Mesenchymal stem cell (in vitro differentiated cells and primary cell): ENCODE measurements at regions not wholly inside any gene's neighbourhood (a gene's known extent, or its start where the extent isn't known, plus 50 kb on each side); places are given as distances from the start of the nearest gene placed in this dataset.
A peak's percentile ranks its signal among the peaks of the same experiment; 100 is the strongest.

Experiments
- DNase-seq: peaks from one replicate; pipeline ENCODE4 v3.0.0-alpha.2; 2013
- H2AFZ ChIP-seq: one replicate; pipeline ENCODE4 v1.6.1; 2013; ENCODE audit warnings: low read depth, mild to moderate bottlenecking, control low read depth, inconsistent platforms, low read length, moderate library complexity
- H2AK5ac ChIP-seq: 2 replicates; pipeline ENCODE4 v1.6.1; 2013; ENCODE audit warnings: low read length, moderate library complexity, mild to moderate bottlenecking, inconsistent platforms; ENCODE audit not compliant: severe bottlenecking
- H2BK120ac ChIP-seq: one replicate; pipeline ENCODE4 v1.6.1; 2013; ENCODE audit warnings: low read depth, mild to moderate bottlenecking, inconsistent platforms, low read length, moderate library complexity
- H2BK12ac ChIP-seq, 2 experiments: one replicate each; pipeline ENCODE4 v1.6.1; 2013; ENCODE audit warnings: inconsistent platforms in 2 of 2, low read length in 2 of 2, mild to moderate bottlenecking in 2 of 2, moderate library complexity in 2 of 2, control low read depth in 1 of 2
- H2BK15ac ChIP-seq: one replicate; pipeline ENCODE4 v1.6.1; 2013; ENCODE audit warnings: mild to moderate bottlenecking, low read depth, inconsistent platforms; ENCODE audit not compliant: poor library complexity, severe bottlenecking
- H2BK5ac ChIP-seq: 2 replicates; pipeline ENCODE4 v1.6.1; 2013; ENCODE audit warnings: low read depth, mild to moderate bottlenecking, low read length, control low read depth, inconsistent platforms; ENCODE audit not compliant: poor library complexity, severe bottlenecking
- H3K14ac ChIP-seq, 2 experiments: one replicate each; pipeline ENCODE4 v1.6.1; 2013; ENCODE audit warnings: inconsistent platforms in 2 of 2, low read length in 2 of 2, control low read depth in 1 of 2, mild to moderate bottlenecking in 1 of 2, moderate library complexity in 1 of 2
- H3K18ac ChIP-seq, 2 experiments: one replicate each; pipeline ENCODE4 v1.6.1; 2013; ENCODE audit warnings: inconsistent platforms in 2 of 2, low read length in 2 of 2, control low read depth in 1 of 2, low read depth in 1 of 2, mild to moderate bottlenecking in 1 of 2
- H3K23ac ChIP-seq, 2 experiments: one replicate each; pipeline ENCODE4 v1.6.1; 2013; ENCODE audit warnings: inconsistent platforms in 2 of 2, low read length in 2 of 2, mild to moderate bottlenecking in 2 of 2, moderate library complexity in 2 of 2, control low read depth in 1 of 2
- H3K27ac ChIP-seq: 2 replicates; pipeline ENCODE4 v1.5.1; 2013; ENCODE audit warnings: mild to moderate bottlenecking, moderate library complexity, low read length, control low read depth, inconsistent platforms; ENCODE audit not compliant: poor library complexity, severe bottlenecking
- H3K27me3 ChIP-seq, 2 experiments: 2 replicates each; pipeline versions ENCODE4 v1.6.1 to v1.7.0; 2013; ENCODE audit warnings: low read length in 2 of 2, mild to moderate bottlenecking in 2 of 2, moderate library complexity in 2 of 2, control low read depth in 1 of 2, inconsistent platforms in 1 of 2; ENCODE audit not compliant: control insufficient read depth in 1 of 2, insufficient read depth in 1 of 2
- H3K36me3 ChIP-seq, 2 experiments: 2 replicates each; pipeline versions ENCODE4 v1.6.1 to v1.7.0; 2013; ENCODE audit warnings: low read length in 2 of 2, control low read depth in 1 of 2, inconsistent platforms in 1 of 2, low read depth in 1 of 2, mild to moderate bottlenecking in 1 of 2; ENCODE audit not compliant: insufficient read depth in 2 of 2, control insufficient read depth in 1 of 2
- H3K4ac ChIP-seq, 2 experiments: one replicate each; pipeline ENCODE4 v1.6.1; 2013; ENCODE audit warnings: inconsistent platforms in 2 of 2, low read length in 2 of 2, mild to moderate bottlenecking in 2 of 2, moderate library complexity in 2 of 2, control low read depth in 1 of 2, low read depth in 1 of 2
- H3K4me1 ChIP-seq: 2 replicates; pipeline ENCODE4 v1.6.1; 2013; ENCODE audit warnings: low read depth, low read length, control low read depth; ENCODE audit not compliant: control insufficient read depth, insufficient read depth
- H3K4me2 ChIP-seq: 2 replicates; pipeline ENCODE4 v1.6.1; 2013; ENCODE audit warnings: low read length, mild to moderate bottlenecking, inconsistent platforms; ENCODE audit not compliant: poor library complexity, severe bottlenecking
- H3K4me3 ChIP-seq, 2 experiments: 2 replicates each; pipeline versions ENCODE4 v1.5.1 to v1.7.0; 2013; ENCODE audit warnings: low read length in 2 of 2, mild to moderate bottlenecking in 2 of 2, control low read depth in 1 of 2, low read depth in 1 of 2; ENCODE audit not compliant: insufficient read depth in 1 of 2
- H3K79me1 ChIP-seq: replicated peaks from 2 replicates; pipeline ENCODE4 v1.6.1; 2013; ENCODE audit warnings: mild to moderate bottlenecking, control low read depth, low read length, inconsistent platforms; ENCODE audit not compliant: poor library complexity, severe bottlenecking
- H3K9ac ChIP-seq: 2 replicates; pipeline ENCODE4 v1.7.0; 2013; ENCODE audit warnings: mild to moderate bottlenecking, low read length, moderate library complexity
- H3K9me3 ChIP-seq: 2 replicates; pipeline ENCODE4 v1.7.0; 2013; ENCODE audit warnings: mild to moderate bottlenecking, low read length; ENCODE audit not compliant: control insufficient read depth
- H4K8ac ChIP-seq: one replicate; pipeline ENCODE4 v1.6.1; 2013; ENCODE audit warnings: inconsistent platforms, mild to moderate bottlenecking, low read length, moderate library complexity
- H4K91ac ChIP-seq: one replicate; pipeline ENCODE4 v1.6.1; 2013; ENCODE audit warnings: mild to moderate bottlenecking, low read length, inconsistent platforms
- WGBS: methylation state at CpG from one replicate; pipeline ENCODE4 v1.1.7; 2013; ENCODE audit warnings: mixed read lengths; 5-methylcytosine and 5-hydroxymethylcytosine counted together

DNA sequence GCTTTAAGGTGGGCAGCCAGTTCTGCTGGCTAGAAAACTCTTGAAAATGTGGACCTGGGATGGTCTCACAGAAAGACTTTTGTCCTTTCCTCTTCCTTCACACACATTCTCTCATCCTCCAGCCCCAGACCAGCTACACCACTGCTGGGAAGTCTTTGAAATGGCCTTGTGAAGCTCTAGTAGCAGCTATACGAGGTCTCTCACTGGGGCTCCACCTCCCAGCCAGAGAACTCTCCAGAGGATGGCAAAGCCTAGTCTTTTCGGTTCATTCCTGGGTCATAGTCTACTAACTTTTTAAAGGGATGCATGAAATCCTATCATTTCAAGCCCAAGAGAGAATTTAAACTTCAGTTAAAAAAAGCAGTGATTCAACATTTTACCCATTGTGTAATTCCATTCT is 133.9 kb upstream of the ERCC6L2 start:
- Histone ChIP-seq H2BK15ac (no peak overlapping the region), H2BK5ac (no peak overlapping the region), H3K36me3 (no peaks in the 10 kb centered on the region), H2AK5ac (no peak overlapping the region), H2BK120ac (no peak overlapping the region), H3K4me1 (peaks cover 3% of the 10 kb centered on the region), H3K9me3 (no peaks in the 10 kb centered on the region), H3K4me3 (no peak overlapping the region), H3K27ac (no peak overlapping the region), H4K8ac (no peak overlapping the region), H3K14ac (no peak overlapping the region), H3K23ac (no peak overlapping the region), H4K91ac (no peak overlapping the region), H3K79me1 (no peaks in the 10 kb centered on the region), H3K18ac (no peak overlapping the region), H2AFZ (no peak overlapping the region), H3K9ac (no peak overlapping the region), H2BK12ac (no peak overlapping the region), H3K4me2 (no peak overlapping the region), H3K27me3 (peaks cover 3 to 10% of the 10 kb centered on the region in 2 experiments), H3K4ac (no peak overlapping the region)
- no peak for DNase-seq
- WGBS, result 79% methylated on average over 1 of the region's 2 CpGs

DNA sequence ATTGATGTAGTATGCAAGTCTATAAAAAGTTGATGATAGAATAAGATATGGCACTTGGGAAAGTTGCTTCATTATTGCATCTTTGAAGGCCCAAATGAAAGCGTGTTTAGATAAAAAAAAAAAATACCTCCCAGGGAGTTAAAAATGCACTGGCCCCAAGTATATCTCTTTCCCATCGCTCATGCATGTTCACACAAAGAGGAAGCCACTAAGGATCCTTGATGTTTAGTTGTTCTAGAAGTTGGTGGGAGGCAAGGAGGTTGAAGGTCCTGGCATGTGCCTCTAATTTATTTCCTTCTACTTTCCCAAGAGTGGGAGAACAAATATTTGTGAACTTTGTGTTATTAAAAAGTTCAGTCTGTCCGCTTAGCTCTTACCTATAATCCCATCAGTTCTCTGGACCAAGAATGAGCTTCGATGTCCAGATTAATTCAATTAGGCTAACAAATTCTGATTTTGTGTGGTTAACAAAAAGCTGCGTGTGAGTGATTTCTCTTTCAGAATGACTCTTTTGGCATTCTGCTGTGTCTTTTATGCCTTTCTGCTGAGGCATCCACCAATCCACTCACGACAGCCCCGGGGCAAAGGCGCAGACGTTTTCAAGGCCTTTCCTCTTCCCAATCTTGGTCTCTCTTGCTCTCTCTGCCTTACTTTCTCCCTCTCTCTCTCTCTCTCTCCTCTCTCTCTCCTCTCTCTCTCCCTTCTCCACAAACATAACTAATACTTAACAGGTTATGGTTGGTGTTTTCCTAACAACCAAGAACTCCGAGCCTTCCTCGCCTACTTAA is 135.1 kb upstream of the ERCC6L2 start:
- WGBS, result 94% methylated on average over 10 of the region's 11 CpGs
- no peak overlapping the region for H2BK12ac ChIP-seq

DNA sequence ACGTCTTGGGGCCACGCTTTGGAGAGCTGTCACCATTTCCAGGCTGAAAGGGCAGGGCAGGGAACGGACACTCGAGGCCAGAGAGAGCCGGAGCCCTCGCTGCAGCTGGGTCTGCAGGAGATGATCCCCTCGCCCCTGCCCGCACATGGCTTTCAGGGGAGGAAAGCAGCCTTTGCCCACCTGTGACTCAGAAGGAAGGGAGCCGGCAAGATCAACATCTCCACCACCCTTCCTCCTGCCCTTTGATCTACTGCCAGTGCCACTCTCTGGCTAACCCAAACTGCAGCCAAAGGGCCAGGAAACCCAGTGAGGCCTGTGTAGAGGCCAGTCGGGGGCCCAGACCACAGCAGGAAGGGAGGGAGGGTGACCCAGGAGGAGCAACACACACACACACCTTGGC is 137.1 kb upstream of the ERCC6L2 start:
- DNase-seq, result no peak

More for the DNA sequence above, 135.1 kb upstream of the ERCC6L2 start:
- Histone ChIP-seq H3K9ac (no peak overlapping the region), H3K79me1 (no peaks in the 10 kb centered on the region), H3K36me3 (no peaks in the 10 kb centered on the region), H3K27ac (no peak overlapping the region), H3K4me3 (no peak overlapping the region), H3K4me1 (peaks cover 3% of the 10 kb centered on the region), H3K9me3 (no peaks in the 10 kb centered on the region), H3K23ac (no peak overlapping the region), H3K18ac (no peak overlapping the region), H2BK15ac (no peak overlapping the region), H4K91ac (no peak overlapping the region), H2AK5ac (no peak overlapping the region), H2BK120ac (no peak overlapping the region), H3K4ac (no peak overlapping the region), H3K14ac (no peak overlapping the region), H2AFZ (no peak overlapping the region), H2BK5ac (no peak overlapping the region), H3K4me2 (no peak overlapping the region), H4K8ac (no peak overlapping the region), H3K27me3 (peaks cover 4 to 14% of the 10 kb centered on the region in 2 experiments)
- no peak for DNase-seq

DNA sequence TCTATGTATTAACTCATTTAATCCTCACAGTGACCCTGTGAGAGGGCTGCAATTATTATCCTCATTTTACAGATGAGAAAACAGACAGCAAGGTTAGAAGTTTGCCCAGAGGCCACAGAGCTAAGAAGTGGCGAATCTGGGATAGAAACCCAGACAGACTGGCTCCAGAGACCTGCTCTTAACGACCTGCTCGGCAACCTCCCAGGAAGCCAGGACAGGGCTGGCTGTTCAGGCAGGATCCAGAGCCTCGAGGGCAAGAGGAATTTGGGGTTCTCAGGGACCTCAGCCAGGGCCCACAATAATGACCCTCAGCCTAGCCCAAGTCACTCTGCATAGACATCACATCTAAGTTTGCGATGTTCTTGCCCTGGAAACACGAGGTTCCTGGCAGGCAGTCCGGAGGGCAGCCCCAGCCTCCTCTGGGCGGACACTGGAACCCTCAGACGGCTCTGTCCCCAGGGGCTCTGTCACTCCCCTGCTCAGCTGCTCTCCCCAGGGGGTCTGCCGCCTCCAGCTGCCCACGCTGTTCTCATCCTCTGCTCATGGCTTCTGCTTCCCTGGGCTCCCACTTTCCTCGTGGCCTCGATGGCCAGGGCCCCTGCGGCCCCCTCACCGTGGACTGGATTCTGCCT is 138.5 kb upstream of the ERCC6L2 start:
- Histone ChIP-seq H3K4me2 (no peak overlapping the region), H3K27me3 (peaks cover 7 to 18% of the 10 kb centered on the region in 2 experiments), H2AK5ac (no peak overlapping the region), H3K23ac (no peak overlapping the region), H4K8ac (peak overlapping the region; percentile 68), H3K14ac (no peak overlapping the region), H3K36me3 (no peaks in the 10 kb centered on the region), H3K4ac (peak overlapping the region in 1 of 2 experiments; percentile 3), H2AFZ (no peak overlapping the region), H3K27ac (no peak overlapping the region), H4K91ac (no peak overlapping the region), H3K18ac (no peak overlapping the region), H2BK120ac (no peak overlapping the region), H3K9me3 (no peaks in the 10 kb centered on the region), H2BK15ac (peak overlapping the region; percentile 36), H3K4me1 (peaks cover 3% of the 10 kb centered on the region), H3K79me1 (no peaks in the 10 kb centered on the region), H2BK5ac (no peak overlapping the region), H2BK12ac (peak overlapping the region; percentile 5 to 34), H3K9ac (no peak overlapping the region), H3K4me3 (no peak overlapping the region)
- WGBS, result 79% methylated on average over 13 of the region's 15 CpGs
- no peak for DNase-seq

More for the DNA sequence above, 137.1 kb upstream of the ERCC6L2 start:
- Histone ChIP-seq H2AK5ac (no peak overlapping the region), H2BK120ac (no peak overlapping the region), H3K18ac (no peak overlapping the region), H3K27me3 (peaks cover 7 to 25% of the 10 kb centered on the region in 2 experiments), H3K23ac (no peak overlapping the region), H3K4me2 (no peak overlapping the region), H3K4ac (no peak overlapping the region), H3K36me3 (no peaks in the 10 kb centered on the region), H3K4me3 (no peak overlapping the region), H3K9me3 (no peaks in the 10 kb centered on the region), H3K27ac (no peak overlapping the region), H2BK15ac (no peak overlapping the region), H2BK5ac (no peak overlapping the region), H3K79me1 (no peaks in the 10 kb centered on the region), H3K14ac (no peak overlapping the region), H4K91ac (no peak overlapping the region), H2BK12ac (no peak overlapping the region), H3K9ac (no peak overlapping the region), H2AFZ (no peak overlapping the region), H4K8ac (no peak overlapping the region), H3K4me1 (peaks cover 3% of the 10 kb centered on the region)
- WGBS, result 97% methylated on average over 9 of the region's 10 CpGs
